ENCODE measurements at regions not wholly inside any gene's neighbourhood (a gene's known extent, or its start where the extent isn't known, plus 50 kb on each side); places are given as distances from the start of the nearest gene placed in this dataset.

- H3K4me3 ChIP-seq (ENCODE audit: low read depth, low read length, poor library complexity, severe bottlenecking) = no peak overlapping the region
- no peaks in the 10 kb centered on the region for H3K79me2 ChIP-seq (ENCODE audit: insufficient read depth, low read length)
- H3K9me2 ChIP-seq (ENCODE audit: low read depth, low read length) = no peaks in the 10 kb centered on the region
- no peak overlapping the region for H2AFZ ChIP-seq (ENCODE audit: low read length)
- no peaks in the 10 kb centered on the region for H4K20me1 ChIP-seq (ENCODE audit: insufficient read depth, low read length)
- no peak for TF ChIP-seq EZH2 (IDR thresholded peaks at IDR 0.05; ENCODE audit: borderline replicate concordance, low read length)
- TF ChIP-seq CTCF (IDR thresholded peaks at IDR 0.05; ENCODE audit: low read length) = no peak
- no peak overlapping the region for H3K27ac ChIP-seq (ENCODE audit: low read depth, low read length, poor library complexity, severe bottlenecking)
- no peaks in the 10 kb centered on the region for H3K4me1 ChIP-seq (ENCODE audit: insufficient read depth, low read length, severe bottlenecking)
- no peaks in the 10 kb centered on the region for H3K36me3 ChIP-seq (ENCODE audit: insufficient read depth, low read length)
- no peak overlapping the region for H3K4me2 ChIP-seq (ENCODE audit: low read length)
- no peaks in the 10 kb centered on the region for H3F3A ChIP-seq (ENCODE audit: insufficient read depth, low read length)
- H3K27me3 ChIP-seq (ENCODE audit: insufficient read depth, low read length) = no peaks in the 10 kb centered on the region
- H3K9me3 ChIP-seq (ENCODE audit: low read length) = no peaks in the 10 kb centered on the region
- H3K9ac ChIP-seq (ENCODE audit: low read length) = no peak overlapping the region
Observed at GRCh38 chr10:108238261-108238660, 1073.8 kb upstream of the SORCS1 start.

GRCh38 chr10:108230478-108231170 lies 1066.1 kb upstream of the SORCS1 start:
- Histone ChIP-seq H3K4me2 (ENCODE audit: low read length) (no peak overlapping the region), H3K9me2 (ENCODE audit: low read depth, low read length) (no peaks in the 10 kb centered on the region), H3K27me3 (ENCODE audit: insufficient read depth, low read length) (no peaks in the 10 kb centered on the region), H3K36me3 (ENCODE audit: insufficient read depth, low read length) (no peaks in the 10 kb centered on the region), H3K9me3 (ENCODE audit: low read length) (no peaks in the 10 kb centered on the region), H3K27ac (ENCODE audit: low read depth, low read length, poor library complexity, severe bottlenecking) (no peak overlapping the region), H4K20me1 (ENCODE audit: insufficient read depth, low read length) (no peaks in the 10 kb centered on the region), H3K9ac (ENCODE audit: low read length) (no peak overlapping the region), H3F3A (ENCODE audit: insufficient read depth, low read length) (no peaks in the 10 kb centered on the region), H2AFZ (ENCODE audit: low read length) (no peak overlapping the region), H3K4me1 (ENCODE audit: insufficient read depth, low read length, severe bottlenecking) (no peaks in the 10 kb centered on the region), H3K4me3 (ENCODE audit: low read depth, low read length, poor library complexity, severe bottlenecking) (no peak overlapping the region), H3K79me2 (ENCODE audit: insufficient read depth, low read length) (no peaks in the 10 kb centered on the region)
- TF ChIP-seq EZH2 (IDR thresholded peaks at IDR 0.05; ENCODE audit: borderline replicate concordance, low read length) (no peak), CTCF (IDR thresholded peaks at IDR 0.05; ENCODE audit: low read length) (no peak)

- Histone ChIP-seq H4K20me1 (ENCODE audit: insufficient read depth, low read length) (no peaks in the 10 kb centered on the region), H3K4me2 (ENCODE audit: low read length) (no peak overlapping the region), H3K4me1 (ENCODE audit: insufficient read depth, low read length, severe bottlenecking) (no peaks in the 10 kb centered on the region), H2AFZ (ENCODE audit: low read length) (no peak overlapping the region), H3K9ac (ENCODE audit: low read length) (no peak overlapping the region), H3K4me3 (ENCODE audit: low read depth, low read length, poor library complexity, severe bottlenecking) (no peak overlapping the region), H3K9me3 (ENCODE audit: low read length) (no peaks in the 10 kb centered on the region), H3F3A (ENCODE audit: insufficient read depth, low read length) (no peaks in the 10 kb centered on the region), H3K27ac (ENCODE audit: low read depth, low read length, poor library complexity, severe bottlenecking) (no peak overlapping the region), H3K36me3 (ENCODE audit: insufficient read depth, low read length) (no peaks in the 10 kb centered on the region), H3K9me2 (ENCODE audit: low read depth, low read length) (no peaks in the 10 kb centered on the region), H3K27me3 (ENCODE audit: insufficient read depth, low read length) (no peaks in the 10 kb centered on the region), H3K79me2 (ENCODE audit: insufficient read depth, low read length) (no peaks in the 10 kb centered on the region)
- TF ChIP-seq EZH2 (IDR thresholded peaks at IDR 0.05; ENCODE audit: borderline replicate concordance, low read length) (no peak), CTCF (IDR thresholded peaks at IDR 0.05; ENCODE audit: low read length) (no peak)
Observed at GRCh38 chr10:108208732-108209131, 1044.2 kb upstream of the SORCS1 start.

Measured in OCI-LY1 (cell line).